AG10803 (cell line): ENCODE measurements at regions not wholly inside any gene's neighbourhood (a gene's known extent, or its start where the extent isn't known, plus 50 kb on each side); places are given as distances from the start of the nearest gene placed in this dataset.

ENCODE experiments used
- DNase-seq: peaks from one replicate; pipeline ENCODE4 v3.0.0; 2010; ENCODE audit warnings: low read depth
- H3K4me3 ChIP-seq: 2 replicates; pipeline ENCODE4 v1.5.1; 2011; ENCODE audit warnings: mild to moderate bottlenecking, low read length, control low read depth
- CTCF ChIP-seq: conservative IDR thresholded peaks from 2 replicates; pipeline ENCODE4 v1.5.1; 2011; ENCODE audit warnings: mild to moderate bottlenecking, low read length, control low read depth, inconsistent platforms

- TF ChIP-seq CTCF = no peak
- DNase-seq = no peak
- H3K4me3 ChIP-seq = no peak overlapping the region
Measured at GRCh38 chr4:114236171-114236769, 256.8 kb upstream of the ARSJ start.

GRCh38 chr4:114237997-114238396, 258.6 kb upstream of the ARSJ start:
- H3K4me3 ChIP-seq = no peak overlapping the region
- TF ChIP-seq CTCF = no peak
- no peak for DNase-seq

- TF ChIP-seq CTCF = no peak
Measured at GRCh38 chr4:114249561-114249960, 270.1 kb upstream of the ARSJ start.

GRCh38 chr4:114249976-114250375, 270.5 kb upstream of the ARSJ start:
- no peak overlapping the region for H3K4me3 ChIP-seq
- DNase-seq = no peak
- TF ChIP-seq CTCF = no peak

More at GRCh38 chr4:114249561-114249960, 270.1 kb upstream of the ARSJ start:
- no peak overlapping the region for H3K4me3 ChIP-seq
- no peak for DNase-seq

- DNase-seq = peak; percentile 6
- H3K4me3 ChIP-seq = no peak overlapping the region
- no peak for TF ChIP-seq CTCF
Measured at GRCh38 chr4:114250439-114250891, 271.0 kb upstream of the ARSJ start.

GRCh38 chr4:114251020-114251419, 271.6 kb upstream of the ARSJ start:
- no peak for TF ChIP-seq CTCF
- DNase-seq = no peak

GRCh38 chr4:114252499-114252898, 273.1 kb upstream of the ARSJ start:
- DNase-seq = no peak
- H3K4me3 ChIP-seq = no peak overlapping the region
- TF ChIP-seq CTCF = no peak

More at GRCh38 chr4:114251020-114251419, 271.6 kb upstream of the ARSJ start:
- no peak overlapping the region for H3K4me3 ChIP-seq
